ENCODE measurements at regions not wholly inside any gene's neighbourhood (a gene's known extent, or its start where the extent isn't known, plus 50 kb on each side); places are given as distances from the start of the nearest gene placed in this dataset.

DNA sequence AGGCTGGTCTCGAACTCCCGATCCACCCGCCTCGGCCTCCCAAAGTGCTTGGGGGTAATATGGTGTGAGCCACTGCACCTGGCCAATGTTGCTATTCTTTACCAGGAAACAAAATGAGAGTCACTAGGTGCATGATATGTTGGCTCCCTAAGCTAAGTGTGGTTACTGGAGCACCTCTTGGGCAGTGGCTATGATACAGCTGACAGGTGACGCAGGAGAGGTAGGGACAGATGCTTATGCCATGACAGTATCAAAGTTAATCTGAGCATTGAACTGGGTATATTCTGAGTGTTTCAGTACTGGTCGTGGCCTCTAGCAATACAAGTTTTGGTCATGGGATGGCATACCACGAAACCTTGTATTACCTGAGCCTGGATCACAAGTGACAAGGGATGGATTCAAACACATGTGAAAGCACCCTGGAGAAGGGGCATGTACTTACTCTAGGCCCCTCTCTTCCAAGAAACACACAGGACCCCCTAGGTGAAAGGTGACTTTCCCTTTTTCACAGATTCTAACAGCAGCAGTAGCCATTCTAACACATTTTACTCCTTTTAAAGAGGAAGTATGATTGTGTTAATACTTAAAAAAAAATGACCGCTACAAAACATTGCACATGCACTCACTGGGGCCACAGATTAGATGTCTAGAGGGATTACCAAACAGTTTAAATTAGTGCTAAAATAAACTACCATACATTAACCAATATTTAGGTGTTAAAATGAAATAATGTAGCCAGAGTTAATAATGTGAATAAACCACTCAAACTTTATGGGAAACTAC is 467.3 kb downstream of the SHQ1 start:
- TF ChIP-seq, protein P1, sequence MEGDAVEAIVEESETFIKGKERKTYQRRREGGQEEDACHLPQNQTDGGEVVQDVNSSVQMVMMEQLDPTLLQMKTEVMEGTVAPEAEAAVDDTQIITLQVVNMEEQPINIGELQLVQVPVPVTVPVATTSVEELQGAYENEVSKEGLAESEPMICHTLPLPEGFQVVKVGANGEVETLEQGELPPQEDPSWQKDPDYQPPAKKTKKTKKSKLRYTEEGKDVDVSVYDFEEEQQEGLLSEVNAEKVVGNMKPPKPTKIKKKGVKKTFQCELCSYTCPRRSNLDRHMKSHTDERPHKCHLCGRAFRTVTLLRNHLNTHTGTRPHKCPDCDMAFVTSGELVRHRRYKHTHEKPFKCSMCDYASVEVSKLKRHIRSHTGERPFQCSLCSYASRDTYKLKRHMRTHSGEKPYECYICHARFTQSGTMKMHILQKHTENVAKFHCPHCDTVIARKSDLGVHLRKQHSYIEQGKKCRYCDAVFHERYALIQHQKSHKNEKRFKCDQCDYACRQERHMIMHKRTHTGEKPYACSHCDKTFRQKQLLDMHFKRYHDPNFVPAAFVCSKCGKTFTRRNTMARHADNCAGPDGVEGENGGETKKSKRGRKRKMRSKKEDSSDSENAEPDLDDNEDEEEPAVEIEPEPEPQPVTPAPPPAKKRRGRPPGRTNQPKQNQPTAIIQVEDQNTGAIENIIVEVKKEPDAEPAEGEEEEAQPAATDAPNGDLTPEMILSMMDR (IDR thresholded peaks at IDR 0.05) = no peak
- TF ChIP-seq POLR2AphosphoS5 (IDR thresholded peaks at IDR 0.05; ENCODE audit: low read depth, low read length) (no peak), SIN3A (IDR thresholded peaks at IDR 0.05; ENCODE audit: borderline replicate concordance, insufficient read depth, low read depth, low read length) (no peak)
